Retina (tissue), 1 donor: ENCODE measurements at regions not wholly inside any gene's neighbourhood (a gene's known extent, or its start where the extent isn't known, plus 50 kb on each side); places are given as distances from the start of the nearest gene placed in this dataset.

Experiments
- DNase-seq: peaks from one replicate; pipeline ENCODE4 v3.0.0-alpha.2; 2016

DNA sequence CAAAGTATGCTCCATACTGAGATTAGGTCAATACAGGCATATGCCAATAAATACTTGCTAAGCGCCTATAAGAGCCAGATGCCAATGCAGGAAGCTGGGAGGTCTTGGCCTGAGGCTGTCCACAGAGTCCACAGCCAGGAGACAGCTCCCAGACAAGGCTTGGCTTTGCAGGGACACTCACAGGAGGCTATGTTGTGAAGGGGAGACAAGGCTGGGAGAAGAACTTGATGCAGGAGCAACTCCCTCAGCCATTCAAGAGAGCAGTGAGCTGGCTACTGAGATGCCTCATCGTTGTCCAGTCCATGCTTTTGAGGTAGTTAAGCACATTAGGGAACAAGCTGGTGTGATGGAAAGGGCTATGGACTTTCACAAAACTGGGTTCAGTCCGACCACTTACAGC lies 891.5 kb downstream of the TBC1D22A start:
- no peak for DNase-seq

DNA sequence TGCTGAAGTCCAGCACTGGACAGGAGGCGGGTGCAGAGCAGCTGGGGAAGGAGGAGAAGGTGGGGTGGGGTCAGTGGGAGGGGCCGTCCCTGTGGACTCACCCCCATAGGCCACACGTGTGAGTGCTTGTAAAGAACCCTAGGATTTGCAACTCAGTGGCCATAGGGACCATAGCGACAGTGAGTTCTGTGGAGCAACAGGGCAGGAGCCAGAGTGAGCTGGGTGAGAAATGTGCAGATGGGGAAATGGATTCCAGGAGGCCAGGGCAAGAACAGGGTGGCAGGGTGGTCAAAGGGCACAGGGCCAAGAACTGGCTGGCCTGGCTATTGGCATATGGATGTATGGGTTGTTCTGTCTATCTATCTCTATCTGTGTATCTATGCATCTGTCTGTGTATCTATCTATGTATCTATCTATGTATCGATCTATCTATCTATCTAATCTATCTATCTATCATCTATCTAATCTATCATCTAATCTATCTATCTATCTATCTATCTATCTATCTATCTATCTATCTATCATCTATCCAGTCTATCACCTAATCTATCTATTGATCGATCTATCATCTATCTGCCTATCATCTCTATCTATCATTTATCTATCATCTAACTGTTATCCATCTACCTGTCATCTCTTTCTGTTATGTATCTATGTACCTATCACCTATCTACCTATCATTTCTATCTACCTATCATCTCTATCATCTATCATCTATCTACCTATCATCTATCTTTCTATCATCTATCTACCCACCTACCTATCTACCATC lies 889.0 kb downstream of the TBC1D22A start:
- no peak for DNase-seq

DNA sequence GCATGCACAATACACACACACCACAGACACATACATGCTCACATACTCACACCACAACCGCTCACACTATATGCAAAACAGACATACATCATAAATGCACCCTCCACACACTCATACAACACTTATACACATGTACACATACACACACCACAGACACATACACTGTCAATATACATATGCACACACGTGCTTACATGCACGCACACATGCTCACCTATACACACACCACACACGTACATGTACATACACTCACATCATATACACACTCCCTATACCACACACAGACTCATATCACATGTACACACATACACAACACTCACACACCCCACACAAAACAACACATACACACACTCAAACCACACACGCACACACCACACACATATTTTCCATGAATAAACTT lies 885.3 kb downstream of the TBC1D22A start:
- DNase-seq, result no peak

DNA sequence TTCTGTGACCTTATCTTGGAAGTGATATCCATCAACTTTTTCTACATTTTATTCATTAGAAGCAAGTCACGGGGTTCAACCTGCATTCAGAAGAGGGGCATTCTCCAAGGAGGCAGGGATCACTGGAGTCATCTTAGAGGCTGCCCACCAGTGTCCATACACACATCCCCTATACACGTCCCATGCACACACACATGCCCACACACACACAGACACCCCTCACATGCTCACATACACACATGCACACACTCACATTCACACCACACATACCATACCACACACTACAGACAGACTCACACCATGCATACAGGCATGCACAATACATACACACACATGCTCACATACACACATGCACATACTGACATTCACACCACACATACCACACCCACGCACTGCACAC lies 884.7 kb downstream of the TBC1D22A start:
- DNase-seq, result no peak

DNA sequence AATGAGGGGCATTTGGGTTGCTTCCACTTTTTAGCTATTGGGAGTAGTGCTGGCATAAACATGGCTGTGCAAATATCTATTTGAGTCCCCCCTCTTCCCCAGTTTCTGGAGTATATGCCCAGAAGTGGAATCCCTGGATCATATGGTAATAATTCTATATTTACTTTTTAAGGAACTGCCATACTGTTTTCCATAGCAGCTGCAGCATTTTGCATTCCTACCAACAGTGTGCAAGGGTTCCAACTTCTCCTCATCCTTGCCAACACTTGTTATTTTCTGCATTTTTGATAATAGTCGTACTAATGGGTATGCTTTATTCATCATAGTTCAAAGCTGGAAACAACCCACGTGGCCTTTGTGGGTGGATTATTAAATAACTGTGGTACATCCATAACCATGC lies 883.5 kb downstream of the TBC1D22A start:
- DNase-seq, result no peak

DNA sequence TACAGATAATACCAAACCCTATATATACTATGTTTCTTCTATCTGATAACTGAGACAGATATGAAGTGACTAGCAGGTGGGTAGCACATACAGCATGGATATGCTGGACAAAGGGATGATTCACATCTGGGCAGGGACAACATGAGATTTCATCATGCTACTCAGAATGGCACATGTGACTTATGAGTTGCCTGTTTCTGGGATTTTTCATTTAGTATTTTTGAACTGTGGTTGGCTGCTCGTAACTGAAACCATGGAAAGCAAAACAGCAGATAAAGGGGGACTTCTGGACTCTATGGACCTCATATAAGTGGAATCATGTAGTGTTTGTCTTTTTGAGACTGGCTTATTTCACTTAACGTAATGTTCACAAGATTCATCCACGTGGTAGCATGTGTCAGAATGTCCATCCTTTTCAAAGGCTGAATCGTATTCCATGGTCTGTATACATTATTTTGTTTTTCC lies 883.0 kb downstream of the TBC1D22A start:
- DNase-seq, result no peak

DNA sequence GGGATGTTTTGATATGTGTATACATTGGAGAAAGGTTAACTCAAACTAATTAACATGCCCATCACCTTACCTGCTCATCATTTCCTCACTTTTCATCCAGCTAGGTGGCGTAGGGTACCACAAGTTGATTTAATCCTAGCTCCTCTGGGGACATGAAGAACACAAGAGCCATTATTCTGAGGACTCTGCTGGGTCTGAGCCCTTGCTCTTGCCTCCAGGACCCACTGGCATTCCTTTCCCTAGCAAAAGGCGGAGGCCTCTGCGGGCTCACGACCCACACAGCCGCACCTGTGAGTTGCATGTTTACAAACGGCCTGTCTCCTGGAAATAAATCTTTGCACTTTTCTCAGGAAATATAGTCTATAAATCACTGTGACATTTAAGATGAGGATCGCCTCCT lies 871.9 kb downstream of the TBC1D22A start:
- no peak for DNase-seq

DNA sequence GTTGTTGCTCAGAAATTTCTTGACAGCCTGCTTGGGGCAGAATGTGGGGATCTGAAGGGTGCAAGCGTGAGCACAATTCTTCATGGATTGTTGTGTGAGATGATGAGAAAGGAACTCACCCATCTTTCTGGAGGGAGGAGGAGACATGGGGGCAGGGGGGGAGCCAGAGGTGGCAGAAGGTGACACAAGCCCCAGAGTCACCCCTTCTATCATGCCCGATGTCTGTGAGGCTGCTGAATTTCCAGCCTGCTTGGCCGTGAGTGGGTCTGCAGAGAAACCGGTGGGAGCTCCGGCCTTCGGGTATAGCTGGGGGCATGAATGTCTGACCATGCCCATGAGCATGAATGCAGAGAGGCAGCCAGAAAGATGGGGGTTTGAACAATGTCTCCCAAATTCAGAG lies 870.7 kb downstream of the TBC1D22A start:
- no peak for DNase-seq

DNA sequence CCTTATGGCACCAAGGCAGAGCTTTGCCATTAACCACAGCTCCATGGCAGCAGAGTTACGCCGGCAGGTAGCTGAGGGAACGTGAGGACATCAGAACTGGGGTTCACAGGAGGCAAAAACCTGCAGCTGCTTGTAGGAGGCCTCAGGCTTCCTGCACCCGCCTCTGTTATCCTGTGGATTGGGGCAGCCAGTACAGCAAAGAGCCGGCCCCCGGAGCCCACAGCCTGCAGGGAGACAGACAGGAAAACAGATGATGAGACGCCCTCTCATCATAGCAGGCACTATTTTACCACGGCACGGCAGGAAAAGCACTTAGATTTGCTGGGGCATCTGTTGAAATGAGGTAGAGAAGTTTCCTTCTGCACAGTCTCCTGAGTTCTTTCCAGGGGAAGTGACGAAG lies 870.3 kb downstream of the TBC1D22A start:
- no peak for DNase-seq

DNA sequence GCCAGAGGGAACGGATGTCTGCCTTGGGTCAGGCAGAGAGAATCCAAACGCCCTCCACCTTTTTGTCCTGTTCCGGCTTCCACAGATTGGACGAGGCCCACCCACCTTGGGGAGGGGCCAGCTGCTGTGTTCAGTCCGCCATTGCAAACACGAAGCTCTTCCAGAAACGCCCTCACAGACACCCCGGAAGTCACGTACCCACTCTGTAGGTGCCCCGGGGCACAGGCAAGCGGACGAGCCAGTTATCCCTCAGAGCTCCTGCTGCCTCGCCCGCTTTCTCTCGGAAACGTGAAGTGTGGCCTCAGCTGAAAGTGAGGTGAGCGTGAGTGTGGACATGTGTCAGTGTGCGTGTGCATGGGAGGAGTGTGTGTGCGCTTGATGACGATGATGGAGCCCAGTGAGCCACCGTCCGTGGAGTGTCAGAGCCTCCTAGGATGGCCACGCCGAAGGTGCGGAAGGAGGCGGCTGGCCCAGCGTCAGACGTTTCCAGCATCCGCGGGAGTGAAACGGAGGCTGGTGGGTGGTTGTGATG lies 869.2 kb downstream of the TBC1D22A start:
- no peak for DNase-seq

DNA sequence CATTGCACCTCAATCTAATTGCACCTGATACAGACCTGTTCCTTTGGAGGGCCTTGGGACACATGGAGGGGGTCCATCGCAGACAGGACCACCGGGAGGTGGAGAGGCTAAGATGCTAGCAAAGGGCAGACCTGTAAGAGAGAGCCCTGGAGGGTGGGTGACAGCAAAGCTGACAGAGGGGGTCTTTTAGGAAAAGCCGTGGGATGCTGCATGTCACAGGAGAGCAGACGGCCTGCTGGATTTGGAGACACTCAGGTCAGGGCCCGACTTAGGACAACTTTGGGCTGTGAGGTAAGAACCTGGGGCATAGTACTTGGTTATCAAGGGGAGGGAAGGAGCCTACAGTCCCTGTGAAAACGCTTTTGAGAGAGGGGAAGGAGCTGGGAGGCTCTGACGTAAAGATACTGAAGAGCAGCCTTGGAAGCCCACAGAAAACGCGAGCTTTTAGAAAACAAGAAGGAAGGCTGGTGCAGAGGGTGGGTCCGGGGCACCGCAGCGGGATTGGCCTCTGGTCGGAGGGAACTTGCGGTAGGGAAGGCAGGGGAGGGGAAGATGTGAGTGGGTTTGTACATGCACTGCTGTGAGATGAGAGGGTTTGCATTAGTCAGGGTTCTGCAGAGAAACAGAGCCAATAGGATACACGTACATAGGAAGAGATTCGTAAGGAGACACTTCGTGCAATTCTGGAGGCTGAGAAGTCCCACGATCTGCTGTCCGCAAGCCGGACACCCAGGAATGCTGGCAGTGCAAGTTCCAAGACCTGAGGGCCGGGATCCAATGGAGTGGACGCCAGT lies 868.5 kb downstream of the TBC1D22A start:
- no peak for DNase-seq

DNA sequence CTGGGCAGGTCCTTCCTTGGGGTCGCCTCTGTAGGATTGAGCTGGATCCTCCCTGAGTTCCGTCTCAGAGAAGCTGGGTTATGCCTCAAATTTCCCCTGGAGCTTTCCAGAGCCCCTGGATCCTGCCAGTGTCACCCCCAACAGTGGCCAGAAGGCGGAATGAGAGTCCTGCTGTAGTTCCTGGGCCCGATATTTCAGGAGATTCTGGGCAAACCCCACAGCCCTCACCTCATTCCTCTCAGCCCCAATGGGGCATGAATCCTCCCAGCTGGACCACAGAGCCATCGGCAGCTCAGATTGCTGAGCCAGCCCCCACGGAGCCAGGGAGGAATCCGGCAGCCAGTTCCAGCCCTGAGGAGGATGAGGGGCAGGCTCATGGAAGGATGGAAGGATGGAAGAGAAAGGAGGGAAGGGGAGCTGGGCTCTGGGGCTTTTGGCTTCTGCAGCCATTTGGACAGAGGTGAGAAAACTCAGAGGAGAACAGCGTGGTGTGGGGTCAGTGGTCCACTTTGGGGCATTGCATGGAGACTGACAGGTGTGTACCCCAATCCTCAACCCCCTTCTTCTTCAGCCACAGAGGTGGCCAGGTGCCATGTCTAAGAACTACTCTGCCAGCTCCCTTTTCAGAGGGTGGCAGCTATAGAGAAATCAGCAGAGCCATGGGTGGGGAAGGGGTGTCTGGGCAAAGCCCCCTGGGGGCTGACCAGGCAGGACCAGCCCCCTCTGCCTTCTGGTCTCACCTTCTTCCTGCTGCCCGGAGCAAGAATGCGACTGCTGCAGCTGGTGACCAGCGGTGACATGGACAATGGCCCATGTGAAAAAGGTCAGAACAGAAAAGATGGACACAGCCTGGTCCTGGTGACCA lies 867.6 kb downstream of the TBC1D22A start:
- DNase-seq, result no peak

DNA sequence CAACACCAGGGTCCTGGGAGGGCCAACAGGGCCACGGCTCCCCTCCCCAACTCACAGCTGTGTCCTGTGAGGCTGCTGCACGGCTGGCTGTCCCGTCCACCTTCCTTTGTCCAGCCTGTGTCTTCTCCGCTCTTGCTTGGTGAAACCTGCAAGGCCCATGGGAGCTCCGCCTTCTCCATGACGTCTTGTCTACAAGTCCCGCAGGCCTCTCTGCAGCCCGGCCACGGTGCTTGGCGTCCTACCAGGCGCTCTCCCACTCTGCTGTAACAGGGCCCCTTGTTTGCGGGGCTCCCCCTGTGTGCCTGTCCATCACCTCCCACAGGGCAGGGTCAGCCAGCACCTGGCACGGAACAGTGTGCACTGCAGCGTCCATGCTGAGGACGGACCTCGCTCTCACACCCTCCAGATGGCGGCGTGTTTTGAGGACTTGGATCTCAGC lies 866.8 kb downstream of the TBC1D22A start:
- peak; percentile 44 for DNase-seq

DNA sequence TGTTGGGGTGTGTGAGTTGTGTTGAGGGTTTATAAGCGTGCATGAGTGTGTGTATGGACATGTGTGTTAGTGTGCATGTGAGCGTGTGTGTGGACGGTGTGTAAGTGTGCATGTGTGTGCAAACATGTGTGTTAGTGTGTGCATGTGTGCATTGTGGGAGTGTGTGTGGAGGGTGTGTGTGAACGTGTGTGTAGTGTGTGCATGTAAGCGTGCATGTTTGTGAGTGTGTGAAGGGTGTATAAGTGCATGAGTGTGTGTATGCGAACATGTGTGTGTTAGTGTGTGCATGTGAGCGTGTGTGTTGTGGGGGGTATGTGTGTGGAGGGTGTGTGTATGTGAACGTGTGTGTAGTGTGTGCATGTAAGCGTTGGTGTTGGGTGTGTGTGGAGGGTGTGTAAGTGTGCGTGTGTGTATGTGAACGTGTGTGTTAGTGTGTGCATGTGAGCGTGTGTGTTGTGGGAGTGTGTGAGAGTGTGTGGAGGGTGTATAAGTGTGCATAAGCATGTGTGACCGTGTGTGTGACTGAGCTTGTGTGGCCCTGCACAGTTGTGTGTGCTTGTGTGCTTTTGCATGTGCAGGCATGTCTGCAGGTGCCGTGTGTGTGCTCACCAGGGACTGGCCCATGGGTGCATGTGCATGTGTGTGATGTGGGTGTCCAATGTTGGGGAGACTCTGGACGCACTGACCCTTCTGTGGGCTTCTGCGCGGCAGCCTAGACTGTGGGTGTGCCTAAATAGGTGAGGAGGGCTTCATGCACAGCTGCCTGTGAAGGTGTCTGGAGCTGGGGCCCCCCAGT lies 866.2 kb downstream of the TBC1D22A start:
- no peak for DNase-seq

DNA sequence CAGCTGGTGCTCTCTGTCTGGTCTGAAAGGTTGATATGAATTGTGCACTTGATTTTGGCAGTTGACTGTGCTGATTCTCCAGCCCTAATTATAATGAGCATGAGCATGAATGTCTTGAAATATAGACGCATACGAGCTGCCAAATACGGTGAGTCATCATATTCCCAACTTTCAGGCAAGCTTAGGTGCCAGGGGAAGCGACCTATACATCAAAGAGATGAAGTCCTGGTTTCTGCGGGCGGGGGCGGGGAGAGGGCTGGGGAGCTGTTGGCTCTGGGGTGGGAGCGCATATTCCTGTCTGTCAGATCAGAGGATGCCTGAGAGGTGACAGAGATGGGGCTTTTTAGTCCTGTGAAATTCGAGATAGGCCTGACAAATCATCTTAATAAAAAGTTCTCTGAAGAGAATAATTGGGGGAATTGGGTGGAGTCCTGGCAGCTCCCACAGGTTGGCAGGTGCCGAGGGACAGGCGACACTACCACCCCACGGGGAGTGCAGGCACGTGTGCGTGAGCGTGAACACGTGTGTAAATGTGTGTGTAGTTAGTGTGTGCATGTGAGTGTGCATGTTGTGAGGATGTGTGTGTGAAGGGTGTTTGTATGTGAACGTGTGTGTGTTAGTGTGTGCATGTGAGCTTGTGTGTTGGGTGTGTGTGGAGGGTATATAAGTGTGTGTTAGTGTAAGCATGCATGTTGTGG lies 865.3 kb downstream of the TBC1D22A start:
- DNase-seq, result no peak

DNA sequence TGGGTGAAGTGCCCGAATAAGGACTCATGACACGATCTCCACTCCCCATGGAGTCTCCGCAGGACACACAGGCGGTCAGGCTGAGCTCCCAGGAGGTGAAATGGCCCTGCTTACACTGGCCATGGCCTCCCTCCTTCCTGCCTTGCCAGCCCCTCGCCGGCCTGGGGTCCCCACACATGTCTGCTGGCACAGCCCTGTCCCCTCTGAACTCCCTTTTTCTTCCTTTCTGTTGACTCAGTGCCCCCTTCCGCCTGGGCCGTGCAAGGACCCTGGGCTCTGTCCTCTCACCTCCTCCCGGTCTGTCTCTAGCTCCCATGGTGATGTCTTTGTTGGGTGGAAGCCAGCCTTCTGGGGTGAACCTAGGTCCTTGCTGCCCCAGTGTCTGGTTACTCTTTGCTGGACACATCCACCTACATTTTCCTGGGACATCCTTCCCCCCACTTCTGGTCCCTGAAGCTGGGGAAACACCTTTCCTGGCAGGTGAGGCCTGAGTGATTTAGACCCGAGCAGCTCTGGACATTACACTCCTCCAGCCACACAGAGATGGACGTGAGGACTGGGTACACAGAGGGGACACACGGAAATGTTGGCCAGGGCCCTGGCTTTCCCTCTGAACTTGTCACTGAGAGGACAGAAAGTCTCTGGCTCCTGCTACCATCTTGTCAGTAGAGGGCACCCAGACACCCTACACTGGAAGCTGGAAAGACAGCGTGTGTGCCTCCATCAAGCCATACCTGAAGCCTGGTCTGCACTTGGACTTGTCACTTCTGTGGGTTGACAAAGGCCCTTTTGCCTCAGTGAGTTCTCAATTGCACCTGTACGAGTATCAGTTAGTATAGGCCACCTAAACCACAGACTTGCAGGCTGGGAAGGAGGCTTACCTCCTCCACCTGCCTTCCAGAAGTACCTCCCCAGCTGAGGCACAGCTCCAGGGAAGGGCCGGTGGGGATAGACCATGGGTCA lies 864.3 kb downstream of the TBC1D22A start:
- DNase-seq, result no peak

DNA sequence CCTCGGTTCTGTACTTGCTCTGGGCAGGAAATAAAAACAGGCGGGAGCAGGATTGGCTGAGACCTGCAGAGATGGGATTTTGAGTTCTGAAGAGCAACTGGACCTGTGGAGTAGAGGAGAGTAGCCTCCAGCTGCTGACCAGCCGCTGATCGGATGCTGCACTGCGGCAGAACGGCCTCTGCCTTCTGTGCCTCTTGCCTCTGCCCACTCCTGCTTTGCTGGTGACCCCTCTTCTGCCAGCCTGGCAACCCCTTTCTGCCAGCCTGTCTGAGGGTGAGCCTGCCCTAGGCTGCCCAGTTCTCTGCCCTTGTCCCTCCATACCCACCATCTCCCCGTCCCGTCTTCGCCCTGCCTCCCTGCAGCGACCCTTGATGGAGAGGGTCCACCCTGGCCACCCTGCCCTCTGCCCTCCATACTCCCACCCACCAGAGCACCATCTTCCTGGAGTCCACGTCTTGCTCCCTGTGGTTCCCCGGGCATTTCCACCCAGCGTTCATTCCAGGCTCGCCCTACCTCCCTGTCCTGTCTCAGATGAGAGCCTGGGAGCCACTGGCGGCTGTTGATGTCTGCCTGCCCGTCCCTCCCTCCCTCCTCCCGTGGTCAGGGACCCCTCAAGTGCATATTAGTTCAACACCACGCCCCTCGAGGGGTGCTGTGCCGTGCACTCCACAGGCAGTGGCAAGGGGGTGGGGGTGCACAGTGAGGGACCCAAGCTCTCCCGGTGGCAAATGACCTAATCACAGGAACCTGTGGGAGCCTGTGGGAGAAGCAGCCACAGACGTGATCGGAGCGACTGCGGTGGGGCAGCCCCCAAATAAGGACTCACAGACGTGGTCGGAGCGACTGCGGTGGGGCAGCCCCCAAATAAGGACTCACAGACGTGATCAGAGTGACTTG lies 863.3 kb downstream of the TBC1D22A start:
- no peak for DNase-seq

DNA sequence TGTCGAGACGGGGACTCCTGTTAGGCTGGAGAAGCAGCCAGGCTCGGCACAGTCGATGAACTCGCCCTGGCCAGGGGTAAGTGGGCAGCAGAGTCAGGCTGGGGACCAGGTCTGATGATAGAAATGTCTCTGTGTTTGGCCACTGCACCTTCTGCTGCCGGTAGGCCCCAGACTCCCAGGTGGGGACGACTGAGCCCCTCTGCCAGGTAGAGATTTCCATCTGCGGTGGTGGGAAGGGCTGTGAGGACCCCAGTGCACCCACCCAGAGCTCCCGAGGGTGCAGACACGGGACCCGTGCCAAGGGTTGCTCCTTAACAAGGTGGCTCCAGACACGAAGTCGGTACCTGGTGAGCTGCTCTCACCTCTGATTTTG lies 862.5 kb downstream of the TBC1D22A start:
- no peak for DNase-seq
